ENCODE measurements at regions not wholly inside any gene's neighbourhood (a gene's known extent, or its start where the extent isn't known, plus 50 kb on each side); places are given as distances from the start of the nearest gene placed in this dataset.

DNA sequence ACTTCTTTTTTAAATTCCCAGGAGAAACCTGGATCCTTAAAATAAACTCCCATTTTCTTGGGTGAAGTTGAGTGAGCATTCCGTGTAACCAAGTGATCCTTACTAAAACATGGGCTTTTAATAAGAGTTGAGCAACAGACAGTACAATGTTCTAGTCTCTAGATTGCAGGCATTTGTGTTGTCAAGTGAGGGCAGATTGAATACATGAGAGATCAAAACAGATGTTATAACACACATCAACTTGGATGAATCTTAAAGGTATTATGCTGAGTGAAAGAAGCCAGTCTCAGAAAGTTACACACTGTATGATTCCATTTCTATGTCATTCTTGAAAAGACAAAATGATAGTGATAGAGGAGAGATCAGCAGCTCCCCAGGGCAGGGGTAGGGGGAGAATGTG, 213.9 kb upstream of the CCDC196 start (continued):
- TF ChIP-seq, protein P1, sequence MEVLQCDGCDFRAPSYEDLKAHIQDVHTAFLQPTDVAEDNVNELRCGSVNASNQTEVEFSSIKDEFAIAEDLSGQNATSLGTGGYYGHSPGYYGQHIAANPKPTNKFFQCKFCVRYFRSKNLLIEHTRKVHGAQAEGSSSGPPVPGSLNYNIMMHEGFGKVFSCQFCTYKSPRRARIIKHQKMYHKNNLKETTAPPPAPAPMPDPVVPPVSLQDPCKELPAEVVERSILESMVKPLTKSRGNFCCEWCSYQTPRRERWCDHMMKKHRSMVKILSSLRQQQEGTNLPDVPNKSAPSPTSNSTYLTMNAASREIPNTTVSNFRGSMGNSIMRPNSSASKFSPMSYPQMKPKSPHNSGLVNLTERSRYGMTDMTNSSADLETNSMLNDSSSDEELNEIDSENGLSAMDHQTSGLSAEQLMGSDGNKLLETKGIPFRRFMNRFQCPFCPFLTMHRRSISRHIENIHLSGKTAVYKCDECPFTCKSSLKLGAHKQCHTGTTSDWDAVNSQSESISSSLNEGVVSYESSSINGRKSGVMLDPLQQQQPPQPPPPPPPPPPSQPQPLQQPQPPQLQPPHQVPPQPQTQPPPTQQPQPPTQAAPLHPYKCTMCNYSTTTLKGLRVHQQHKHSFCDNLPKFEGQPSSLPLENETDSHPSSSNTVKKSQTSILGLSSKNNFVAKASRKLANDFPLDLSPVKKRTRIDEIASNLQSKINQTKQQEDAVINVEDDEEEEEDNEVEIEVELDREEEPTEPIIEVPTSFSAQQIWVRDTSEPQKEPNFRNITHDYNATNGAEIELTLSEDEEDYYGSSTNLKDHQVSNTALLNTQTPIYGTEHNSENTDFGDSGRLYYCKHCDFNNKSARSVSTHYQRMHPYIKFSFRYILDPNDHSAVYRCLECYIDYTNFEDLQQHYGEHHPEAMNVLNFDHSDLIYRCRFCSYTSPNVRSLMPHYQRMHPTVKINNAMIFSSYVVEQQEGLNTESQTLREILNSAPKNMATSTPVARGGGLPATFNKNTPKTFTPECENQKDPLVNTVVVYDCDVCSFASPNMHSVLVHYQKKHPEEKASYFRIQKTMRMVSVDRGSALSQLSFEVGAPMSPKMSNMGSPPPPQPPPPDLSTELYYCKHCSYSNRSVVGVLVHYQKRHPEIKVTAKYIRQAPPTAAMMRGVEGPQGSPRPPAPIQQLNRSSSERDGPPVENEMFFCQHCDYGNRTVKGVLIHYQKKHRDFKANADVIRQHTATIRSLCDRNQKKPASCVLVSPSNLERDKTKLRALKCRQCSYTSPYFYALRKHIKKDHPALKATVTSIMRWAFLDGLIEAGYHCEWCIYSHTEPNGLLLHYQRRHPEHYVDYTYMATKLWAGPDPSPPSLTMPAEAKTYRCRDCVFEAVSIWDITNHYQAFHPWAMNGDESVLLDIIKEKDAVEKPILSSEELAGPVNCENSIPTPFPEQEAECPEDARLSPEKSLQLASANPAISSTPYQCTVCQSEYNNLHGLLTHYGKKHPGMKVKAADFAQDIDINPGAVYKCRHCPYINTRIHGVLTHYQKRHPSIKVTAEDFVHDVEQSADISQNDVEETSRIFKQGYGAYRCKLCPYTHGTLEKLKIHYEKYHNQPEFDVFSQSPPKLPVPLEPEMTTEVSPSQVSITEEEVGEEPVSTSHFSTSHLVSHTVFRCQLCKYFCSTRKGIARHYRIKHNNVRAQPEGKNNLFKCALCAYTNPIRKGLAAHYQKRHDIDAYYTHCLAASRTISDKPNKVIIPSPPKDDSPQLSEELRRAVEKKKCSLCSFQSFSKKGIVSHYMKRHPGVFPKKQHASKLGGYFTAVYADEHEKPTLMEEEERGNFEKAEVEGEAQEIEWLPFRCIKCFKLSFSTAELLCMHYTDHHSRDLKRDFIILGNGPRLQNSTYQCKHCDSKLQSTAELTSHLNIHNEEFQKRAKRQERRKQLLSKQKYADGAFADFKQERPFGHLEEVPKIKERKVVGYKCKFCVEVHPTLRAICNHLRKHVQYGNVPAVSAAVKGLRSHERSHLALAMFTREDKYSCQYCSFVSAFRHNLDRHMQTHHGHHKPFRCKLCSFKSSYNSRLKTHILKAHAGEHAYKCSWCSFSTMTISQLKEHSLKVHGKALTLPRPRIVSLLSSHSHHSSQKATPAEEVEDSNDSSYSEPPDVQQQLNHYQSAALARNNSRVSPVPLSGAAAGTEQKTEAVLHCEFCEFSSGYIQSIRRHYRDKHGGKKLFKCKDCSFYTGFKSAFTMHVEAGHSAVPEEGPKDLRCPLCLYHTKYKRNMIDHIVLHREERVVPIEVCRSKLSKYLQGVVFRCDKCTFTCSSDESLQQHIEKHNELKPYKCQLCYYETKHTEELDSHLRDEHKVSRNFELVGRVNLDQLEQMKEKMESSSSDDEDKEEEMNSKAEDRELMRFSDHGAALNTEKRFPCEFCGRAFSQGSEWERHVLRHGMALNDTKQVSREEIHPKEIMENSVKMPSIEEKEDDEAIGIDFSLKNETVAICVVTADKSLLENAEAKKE (CRISPR knock-in tag; IDR thresholded peaks at IDR 0.05): no peak

DNA sequence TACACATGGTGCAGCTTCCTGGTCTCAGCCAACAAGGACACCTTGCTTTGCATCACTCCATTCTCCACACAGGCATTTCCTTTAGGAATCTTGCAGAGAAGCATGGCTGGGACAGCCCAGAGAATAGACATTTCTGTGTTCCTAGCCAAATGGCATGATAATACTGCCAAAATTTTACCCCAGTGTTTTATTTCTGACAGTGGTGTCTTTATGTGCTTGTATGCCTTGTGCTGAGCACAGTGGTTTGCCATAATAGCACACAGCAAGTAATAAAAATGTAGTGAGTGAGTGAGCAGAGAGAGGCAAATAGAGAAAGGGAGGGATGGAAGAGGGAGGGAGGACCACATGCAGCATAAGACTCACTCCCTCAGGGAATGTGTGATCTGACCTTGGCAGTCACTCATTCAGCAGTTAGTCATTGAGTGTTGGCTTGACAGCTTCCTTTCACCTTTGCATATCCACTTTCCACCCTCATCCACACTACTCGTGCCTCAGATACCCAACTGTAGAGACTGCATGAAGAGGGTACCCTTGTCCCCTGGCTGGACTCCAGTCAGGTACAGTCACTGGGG, 212.8 kb upstream of the CCDC196 start:
- Mint-ChIP-seq H3K4me3 (no peak overlapping the region), H3K4me1 (no peaks in the 10 kb centered on the region), H3K27me3 (ENCODE audit: insufficient read depth, low read depth, poor library complexity) (no peaks in the 10 kb centered on the region), H3K36me3 (ENCODE audit: low read depth) (no peaks in the 10 kb centered on the region), H3K27ac (no peak overlapping the region), H3K9me3 (no peaks in the 10 kb centered on the region; the same call in 2 of the 3 replicates)
- Histone ChIP-seq H3K79me2 (replicated peaks; ENCODE audit: insufficient read depth) (no peaks in the 10 kb centered on the region), H3K4me3 (no peak overlapping the region), H3K4me2 (no peak overlapping the region), H3F3A (replicated peaks; ENCODE audit: low read depth) (no peaks in the 10 kb centered on the region), H3K36me3 (ENCODE audit: insufficient read depth) (no peaks in the 10 kb centered on the region), H3K4me1 (ENCODE audit: insufficient read depth) (no peaks in the 10 kb centered on the region), H3K9me2 (ENCODE audit: insufficient read depth) (no peaks in the 10 kb centered on the region; the same call in 1 of the 2 replicates), H3K27me3 (ENCODE audit: insufficient read depth) (no peaks in the 10 kb centered on the region), H4K20me1 (replicated peaks; ENCODE audit: insufficient read depth) (no peaks in the 10 kb centered on the region), H3K27ac (ENCODE audit: low read depth) (no peak overlapping the region), H2AFZ (no peak overlapping the region)
- no peak for DNase-seq (ENCODE audit: low spot score)
- no peak for ATAC-seq
- TF ChIP-seq POLR2AphosphoS5 (IDR thresholded peaks at IDR 0.05; ENCODE audit: low read depth): no peak
- no peak for TF ChIP-seq EZH2 (IDR thresholded peaks at IDR 0.05; ENCODE audit: low read depth, unreplicated experiment)
- TF ChIP-seq, protein P2, sequence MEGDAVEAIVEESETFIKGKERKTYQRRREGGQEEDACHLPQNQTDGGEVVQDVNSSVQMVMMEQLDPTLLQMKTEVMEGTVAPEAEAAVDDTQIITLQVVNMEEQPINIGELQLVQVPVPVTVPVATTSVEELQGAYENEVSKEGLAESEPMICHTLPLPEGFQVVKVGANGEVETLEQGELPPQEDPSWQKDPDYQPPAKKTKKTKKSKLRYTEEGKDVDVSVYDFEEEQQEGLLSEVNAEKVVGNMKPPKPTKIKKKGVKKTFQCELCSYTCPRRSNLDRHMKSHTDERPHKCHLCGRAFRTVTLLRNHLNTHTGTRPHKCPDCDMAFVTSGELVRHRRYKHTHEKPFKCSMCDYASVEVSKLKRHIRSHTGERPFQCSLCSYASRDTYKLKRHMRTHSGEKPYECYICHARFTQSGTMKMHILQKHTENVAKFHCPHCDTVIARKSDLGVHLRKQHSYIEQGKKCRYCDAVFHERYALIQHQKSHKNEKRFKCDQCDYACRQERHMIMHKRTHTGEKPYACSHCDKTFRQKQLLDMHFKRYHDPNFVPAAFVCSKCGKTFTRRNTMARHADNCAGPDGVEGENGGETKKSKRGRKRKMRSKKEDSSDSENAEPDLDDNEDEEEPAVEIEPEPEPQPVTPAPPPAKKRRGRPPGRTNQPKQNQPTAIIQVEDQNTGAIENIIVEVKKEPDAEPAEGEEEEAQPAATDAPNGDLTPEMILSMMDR (conservative IDR thresholded peaks at IDR 0.05; ENCODE audit: low read depth in 2 of 2): no peak
- TF ChIP-seq, protein P3, sequence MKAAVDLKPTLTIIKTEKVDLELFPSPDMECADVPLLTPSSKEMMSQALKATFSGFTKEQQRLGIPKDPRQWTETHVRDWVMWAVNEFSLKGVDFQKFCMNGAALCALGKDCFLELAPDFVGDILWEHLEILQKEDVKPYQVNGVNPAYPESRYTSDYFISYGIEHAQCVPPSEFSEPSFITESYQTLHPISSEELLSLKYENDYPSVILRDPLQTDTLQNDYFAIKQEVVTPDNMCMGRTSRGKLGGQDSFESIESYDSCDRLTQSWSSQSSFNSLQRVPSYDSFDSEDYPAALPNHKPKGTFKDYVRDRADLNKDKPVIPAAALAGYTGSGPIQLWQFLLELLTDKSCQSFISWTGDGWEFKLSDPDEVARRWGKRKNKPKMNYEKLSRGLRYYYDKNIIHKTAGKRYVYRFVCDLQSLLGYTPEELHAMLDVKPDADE (IDR thresholded peaks at IDR 0.05): no peak
- TF ChIP-seq ZNF114 (CRISPR knock-in tag; IDR thresholded peaks at IDR 0.05): no peak
- no peak for TF ChIP-seq EZH2phosphoT487 (IDR thresholded peaks at IDR 0.05; ENCODE audit: unreplicated experiment)
- no peak for TF ChIP-seq NANOG (IDR thresholded peaks at IDR 0.05; ENCODE audit: borderline replicate concordance)
- no peak for TF ChIP-seq STAT1 (IDR thresholded peaks at IDR 0.05; ENCODE audit: unreplicated experiment)
- TF ChIP-seq, protein P4, sequence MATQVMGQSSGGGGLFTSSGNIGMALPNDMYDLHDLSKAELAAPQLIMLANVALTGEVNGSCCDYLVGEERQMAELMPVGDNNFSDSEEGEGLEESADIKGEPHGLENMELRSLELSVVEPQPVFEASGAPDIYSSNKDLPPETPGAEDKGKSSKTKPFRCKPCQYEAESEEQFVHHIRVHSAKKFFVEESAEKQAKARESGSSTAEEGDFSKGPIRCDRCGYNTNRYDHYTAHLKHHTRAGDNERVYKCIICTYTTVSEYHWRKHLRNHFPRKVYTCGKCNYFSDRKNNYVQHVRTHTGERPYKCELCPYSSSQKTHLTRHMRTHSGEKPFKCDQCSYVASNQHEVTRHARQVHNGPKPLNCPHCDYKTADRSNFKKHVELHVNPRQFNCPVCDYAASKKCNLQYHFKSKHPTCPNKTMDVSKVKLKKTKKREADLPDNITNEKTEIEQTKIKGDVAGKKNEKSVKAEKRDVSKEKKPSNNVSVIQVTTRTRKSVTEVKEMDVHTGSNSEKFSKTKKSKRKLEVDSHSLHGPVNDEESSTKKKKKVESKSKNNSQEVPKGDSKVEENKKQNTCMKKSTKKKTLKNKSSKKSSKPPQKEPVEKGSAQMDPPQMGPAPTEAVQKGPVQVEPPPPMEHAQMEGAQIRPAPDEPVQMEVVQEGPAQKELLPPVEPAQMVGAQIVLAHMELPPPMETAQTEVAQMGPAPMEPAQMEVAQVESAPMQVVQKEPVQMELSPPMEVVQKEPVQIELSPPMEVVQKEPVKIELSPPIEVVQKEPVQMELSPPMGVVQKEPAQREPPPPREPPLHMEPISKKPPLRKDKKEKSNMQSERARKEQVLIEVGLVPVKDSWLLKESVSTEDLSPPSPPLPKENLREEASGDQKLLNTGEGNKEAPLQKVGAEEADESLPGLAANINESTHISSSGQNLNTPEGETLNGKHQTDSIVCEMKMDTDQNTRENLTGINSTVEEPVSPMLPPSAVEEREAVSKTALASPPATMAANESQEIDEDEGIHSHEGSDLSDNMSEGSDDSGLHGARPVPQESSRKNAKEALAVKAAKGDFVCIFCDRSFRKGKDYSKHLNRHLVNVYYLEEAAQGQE (IDR thresholded peaks at IDR 0.05; ENCODE audit: unreplicated experiment): no peak
- TF ChIP-seq ZNF331 (CRISPR knock-in tag; IDR thresholded peaks at IDR 0.05; ENCODE audit: low read depth): no peak
